HepG2 (cell line): ENCODE measurements at regions not wholly inside any gene's neighbourhood (a gene's known extent, or its start where the extent isn't known, plus 50 kb on each side); places are given as distances from the start of the nearest gene placed in this dataset.

Source experiments
- BRD4 ChIP-seq: sonication (generic); formaldehyde crosslinking; IDR thresholded peaks from 2 replicates; pipeline ENCODE4 v1.4.0; 2020; ENCODE audit warnings: missing genetic modification reagents
- EHMT2 ChIP-seq: fragments of 200-600 bp; sonication (generic); IDR thresholded peaks from 2 replicates; pipeline ENCODE4 v1.7.0; 2017; ENCODE audit warnings: antibody characterized with exemption, low read depth, low read length, borderline replicate concordance
- GABPA ChIP-seq, 2 experiments: IDR thresholded peaks; 2 replicates each; pipeline ENCODE4 v1.6.1; 2011 to 2016; ENCODE audit warnings: low read depth in 2 of 2, low read length in 1 of 2, missing biosample characterization in 1 of 2, missing genetic modification characterization in 1 of 2
- NFIB ChIP-seq: sonication (generic); formaldehyde crosslinking; IDR thresholded peaks from 2 replicates; pipeline ENCODE4 v1.9.0; 2021; ENCODE audit warnings: missing genetic modification reagents, mild to moderate bottlenecking, borderline replicate concordance
- NR2F1 ChIP-seq, 2 experiments: fragments of 450-650 bp in 1 of 2; formaldehyde crosslinking in 1 of 2; IDR thresholded peaks; 2 replicates each; pipeline versions ENCODE4 v1.5.0 to v1.6.1; 2016 to 2020; ENCODE audit warnings: mild to moderate bottlenecking in 1 of 2, missing compliant biosample characterization in 1 of 2, missing genetic modification reagents in 1 of 2, moderate library complexity in 1 of 2
- RAD21 ChIP-seq: fragments of 450-650 bp; formaldehyde crosslinking; IDR thresholded peaks from 2 replicates; pipeline ENCODE4 v1.5.0; 2020; ENCODE audit warnings: mild to moderate bottlenecking
- SMC3 ChIP-seq: IDR thresholded peaks from 2 replicates; pipeline ENCODE4 v1.6.1; 2011; ENCODE audit warnings: low read length, improper control_type of control experiment
- ZNF549 ChIP-seq: sonication (generic); formaldehyde crosslinking; IDR thresholded peaks from 2 replicates; pipeline ENCODE4 v1.5.0; 2020; ENCODE audit warnings: missing genetic modification reagents
- ZNF790 ChIP-seq: sonication (generic); formaldehyde crosslinking; IDR thresholded peaks from 2 replicates; pipeline ENCODE4 v1.8.0; 2022; ENCODE audit warnings: missing genetic modification reagents, mild to moderate bottlenecking, borderline replicate concordance
- ZSCAN31 ChIP-seq: sonication (generic); formaldehyde crosslinking; IDR thresholded peaks from 2 replicates; pipeline ENCODE4 v1.5.0; 2020; ENCODE audit warnings: low read depth, mild to moderate bottlenecking, missing genetic modification reagents
- TF ChIP-seq, protein P1 (sequence below): sonication (generic); formaldehyde crosslinking; IDR thresholded peaks from 2 replicates; pipeline ENCODE4 v1.5.0; 2020; ENCODE audit warnings: mild to moderate bottlenecking, missing genetic modification reagents, moderate library complexity
- TF ChIP-seq, protein P2 (sequence below): sonication (generic); formaldehyde crosslinking; conservative IDR thresholded peaks from 2 replicates; pipeline ENCODE4 v1.8.0; 2022; ENCODE audit warnings: mild to moderate bottlenecking, moderate library complexity, missing genetic modification reagents
- TF ChIP-seq, protein P3 (sequence below): sonication (generic); formaldehyde crosslinking; IDR thresholded peaks from 2 replicates; pipeline ENCODE4 v1.5.0; 2020; ENCODE audit warnings: missing genetic modification reagents
- TF ChIP-seq, protein P4 (sequence below), 2 experiments: fragments of 450-650 bp in 1 of 2; sonication (generic) in 1 of 2; formaldehyde crosslinking; IDR thresholded peaks; 2 replicates each; pipeline versions ENCODE4 v1.5.0 to v1.8.0; 2020 to 2022; ENCODE audit warnings: mild to moderate bottlenecking in 1 of 2, missing genetic modification reagents in 1 of 2

DNA sequence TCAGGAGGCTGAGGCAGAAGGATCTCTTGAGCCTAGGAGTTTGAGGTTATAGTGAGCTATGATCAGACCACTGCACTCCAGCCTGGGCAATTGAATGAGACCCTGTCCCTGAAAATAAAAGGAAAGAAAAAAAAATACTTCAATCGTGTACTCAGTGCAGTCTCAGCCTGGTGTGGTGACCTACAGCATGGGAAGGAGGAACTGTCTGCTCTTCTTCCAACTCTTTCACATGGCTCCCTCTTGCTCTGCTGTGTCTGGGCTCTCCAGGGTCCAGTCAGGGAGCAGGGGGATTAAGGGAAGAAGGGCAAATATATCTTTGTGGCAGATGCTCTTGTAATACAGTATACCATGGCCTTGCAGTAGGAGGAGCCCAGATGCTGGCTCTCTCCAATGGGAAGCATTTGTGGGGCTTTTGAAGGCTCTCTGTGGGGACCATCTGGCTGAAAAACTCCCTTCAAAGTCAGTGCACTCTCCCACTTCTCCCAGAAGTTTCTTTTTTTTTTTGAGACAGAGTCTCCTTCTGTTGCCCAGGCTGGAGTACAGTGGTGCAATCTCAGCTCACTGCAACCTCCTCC, 76.6 kb upstream of the TMPO start:
- TF ChIP-seq RAD21 (CRISPR knock-in tag) (no peak), ZNF790 (CRISPR knock-in tag) (no peak), EHMT2 (no peak), NR2F1 (CRISPR knock-in tag; IDR thresholded peaks at IDR 0.05) (no peak), ZSCAN31 (CRISPR knock-in tag) (no peak), GABPA (IDR thresholded peaks at IDR 0.05; ENCODE audit: low read depth, low read length) (no peak), GABPA (CRISPR knock-in tag; IDR thresholded peaks at IDR 0.05; ENCODE audit: low read depth) (no peak), NFIB (no peak), BRD4 (no peak), ZNF549 (CRISPR knock-in tag) (no peak), SMC3 (no peak)
- TF ChIP-seq, protein P1, sequence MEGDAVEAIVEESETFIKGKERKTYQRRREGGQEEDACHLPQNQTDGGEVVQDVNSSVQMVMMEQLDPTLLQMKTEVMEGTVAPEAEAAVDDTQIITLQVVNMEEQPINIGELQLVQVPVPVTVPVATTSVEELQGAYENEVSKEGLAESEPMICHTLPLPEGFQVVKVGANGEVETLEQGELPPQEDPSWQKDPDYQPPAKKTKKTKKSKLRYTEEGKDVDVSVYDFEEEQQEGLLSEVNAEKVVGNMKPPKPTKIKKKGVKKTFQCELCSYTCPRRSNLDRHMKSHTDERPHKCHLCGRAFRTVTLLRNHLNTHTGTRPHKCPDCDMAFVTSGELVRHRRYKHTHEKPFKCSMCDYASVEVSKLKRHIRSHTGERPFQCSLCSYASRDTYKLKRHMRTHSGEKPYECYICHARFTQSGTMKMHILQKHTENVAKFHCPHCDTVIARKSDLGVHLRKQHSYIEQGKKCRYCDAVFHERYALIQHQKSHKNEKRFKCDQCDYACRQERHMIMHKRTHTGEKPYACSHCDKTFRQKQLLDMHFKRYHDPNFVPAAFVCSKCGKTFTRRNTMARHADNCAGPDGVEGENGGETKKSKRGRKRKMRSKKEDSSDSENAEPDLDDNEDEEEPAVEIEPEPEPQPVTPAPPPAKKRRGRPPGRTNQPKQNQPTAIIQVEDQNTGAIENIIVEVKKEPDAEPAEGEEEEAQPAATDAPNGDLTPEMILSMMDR (CRISPR knock-in tag) = no peak
- TF ChIP-seq, protein P2, sequence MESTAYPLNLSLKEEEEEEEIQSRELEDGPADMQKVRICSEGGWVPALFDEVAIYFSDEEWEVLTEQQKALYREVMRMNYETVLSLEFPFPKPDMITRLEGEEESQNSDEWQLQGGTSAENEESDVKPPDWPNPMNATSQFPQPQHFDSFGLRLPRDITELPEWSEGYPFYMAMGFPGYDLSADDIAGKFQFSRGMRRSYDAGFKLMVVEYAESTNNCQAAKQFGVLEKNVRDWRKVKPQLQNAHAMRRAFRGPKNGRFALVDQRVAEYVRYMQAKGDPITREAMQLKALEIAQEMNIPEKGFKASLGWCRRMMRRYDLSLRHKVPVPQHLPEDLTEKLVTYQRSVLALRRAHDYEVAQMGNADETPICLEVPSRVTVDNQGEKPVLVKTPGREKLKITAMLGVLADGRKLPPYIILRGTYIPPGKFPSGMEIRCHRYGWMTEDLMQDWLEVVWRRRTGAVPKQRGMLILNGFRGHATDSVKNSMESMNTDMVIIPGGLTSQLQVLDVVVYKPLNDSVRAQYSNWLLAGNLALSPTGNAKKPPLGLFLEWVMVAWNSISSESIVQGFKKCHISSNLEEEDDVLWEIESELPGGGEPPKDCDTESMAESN = no peak
- TF ChIP-seq, protein P3, sequence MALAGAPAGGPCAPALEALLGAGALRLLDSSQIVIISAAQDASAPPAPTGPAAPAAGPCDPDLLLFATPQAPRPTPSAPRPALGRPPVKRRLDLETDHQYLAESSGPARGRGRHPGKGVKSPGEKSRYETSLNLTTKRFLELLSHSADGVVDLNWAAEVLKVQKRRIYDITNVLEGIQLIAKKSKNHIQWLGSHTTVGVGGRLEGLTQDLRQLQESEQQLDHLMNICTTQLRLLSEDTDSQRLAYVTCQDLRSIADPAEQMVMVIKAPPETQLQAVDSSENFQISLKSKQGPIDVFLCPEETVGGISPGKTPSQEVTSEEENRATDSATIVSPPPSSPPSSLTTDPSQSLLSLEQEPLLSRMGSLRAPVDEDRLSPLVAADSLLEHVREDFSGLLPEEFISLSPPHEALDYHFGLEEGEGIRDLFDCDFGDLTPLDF (CRISPR knock-in tag) = no peak
- TF ChIP-seq, protein P4, sequence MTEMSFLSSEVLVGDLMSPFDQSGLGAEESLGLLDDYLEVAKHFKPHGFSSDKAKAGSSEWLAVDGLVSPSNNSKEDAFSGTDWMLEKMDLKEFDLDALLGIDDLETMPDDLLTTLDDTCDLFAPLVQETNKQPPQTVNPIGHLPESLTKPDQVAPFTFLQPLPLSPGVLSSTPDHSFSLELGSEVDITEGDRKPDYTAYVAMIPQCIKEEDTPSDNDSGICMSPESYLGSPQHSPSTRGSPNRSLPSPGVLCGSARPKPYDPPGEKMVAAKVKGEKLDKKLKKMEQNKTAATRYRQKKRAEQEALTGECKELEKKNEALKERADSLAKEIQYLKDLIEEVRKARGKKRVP (CRISPR knock-in tag; IDR thresholded peaks at IDR 0.05) = no peak
